SJCRH30 (cell line): ENCODE measurements at regions not wholly inside any gene's neighbourhood (a gene's known extent, or its start where the extent isn't known, plus 50 kb on each side); places are given as distances from the start of the nearest gene placed in this dataset.

Experiments used
- DNase-seq, 2 experiments: peaks; one replicate each; pipeline ENCODE4 v3.0.0-alpha.2; 2015 to 2020
- H3K27ac ChIP-seq: fragments of 250-450 bp; sonication (Bioruptor Pico); 2 replicates; pipeline ENCODE4 v1.5.1; 2020; ENCODE audit warnings: mild to moderate bottlenecking, moderate library complexity
- H3K27me3 ChIP-seq: fragments of 250-450 bp; sonication (Bioruptor Pico); 2 replicates; pipeline ENCODE4 v1.5.1; 2020; ENCODE audit warnings: mild to moderate bottlenecking, moderate library complexity
- H3K36me3 ChIP-seq: fragments of 250-450 bp; sonication (Bioruptor Pico); 2 replicates; pipeline ENCODE4 v1.5.1; 2020; ENCODE audit warnings: mild to moderate bottlenecking, moderate library complexity
- H3K4me1 ChIP-seq: fragments of 250-450 bp; sonication (Bioruptor Pico); 2 replicates; pipeline ENCODE4 v1.5.1; 2020; ENCODE audit warnings: mild to moderate bottlenecking, moderate library complexity
- H3K4me3 ChIP-seq: fragments of 250-450 bp; sonication (Bioruptor Pico); 2 replicates; pipeline ENCODE4 v1.5.1; 2020; ENCODE audit warnings: mild to moderate bottlenecking, moderate library complexity
- H3K9me3 ChIP-seq: fragments of 250-450 bp; sonication (Bioruptor Pico); replicated peaks from 2 replicates; pipeline ENCODE4 v1.5.1; 2020; ENCODE audit warnings: mild to moderate bottlenecking, moderate library complexity

DNA sequence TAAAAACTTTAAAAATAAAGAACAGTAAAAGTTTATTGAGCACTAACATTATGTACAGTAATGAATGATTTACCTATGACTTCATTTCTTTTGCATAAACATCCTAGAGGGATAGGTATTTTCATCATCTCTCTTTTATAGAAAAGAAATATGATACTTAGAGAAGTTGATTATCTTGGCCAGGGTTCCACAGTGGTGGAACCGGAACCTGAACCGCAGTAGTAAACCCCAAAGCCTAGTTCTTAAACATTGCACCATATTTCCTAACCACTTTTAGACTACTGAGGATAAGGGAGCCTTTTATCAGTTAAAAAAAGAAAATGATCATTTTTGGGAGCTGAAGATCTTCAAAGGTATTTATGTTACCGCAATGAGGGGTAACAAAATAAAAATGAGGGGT, 205.7 kb upstream of the SGCD start:
- no peaks in the 10 kb centered on the region for H3K9me3 ChIP-seq
- H3K27ac ChIP-seq = no peak overlapping the region
- DNase-seq = peak in 1 of 2 experiments; percentile 16
- H3K36me3 ChIP-seq = no peaks in the 10 kb centered on the region
- peaks cover 14% of the 10 kb centered on the region for H3K4me1 ChIP-seq
- no peak overlapping the region for H3K4me3 ChIP-seq
- H3K27me3 ChIP-seq = peaks cover 11% of the 10 kb centered on the region; the same call in 1 of the 2 replicates

DNA sequence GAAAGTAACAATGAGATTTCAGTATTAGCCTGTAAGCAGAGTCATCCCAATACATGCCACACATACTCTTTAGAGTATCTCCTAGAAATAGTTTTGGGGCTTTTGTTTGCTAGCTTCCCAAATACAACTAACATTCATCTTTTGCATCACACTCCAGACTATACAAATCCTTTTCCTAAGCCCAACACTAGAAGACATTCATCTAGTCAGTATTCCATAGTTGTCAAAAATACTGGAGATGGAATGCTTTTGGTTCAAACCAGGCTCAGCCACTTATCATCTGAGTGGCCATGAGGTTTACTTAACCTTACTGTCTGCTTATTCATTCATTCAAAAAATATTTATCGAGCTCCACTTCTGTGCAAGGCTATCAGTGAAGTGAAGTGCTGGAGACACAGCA, 205.1 kb upstream of the SGCD start:
- DNase-seq = no peak
- H3K4me1 ChIP-seq = peaks cover 14% of the 10 kb centered on the region
- no peak overlapping the region for H3K4me3 ChIP-seq
- H3K27ac ChIP-seq = no peak overlapping the region
- no peaks in the 10 kb centered on the region for H3K9me3 ChIP-seq
- peaks cover 8% of the 10 kb centered on the region; the same call in 1 of the 2 replicates for H3K27me3 ChIP-seq
- H3K36me3 ChIP-seq = no peaks in the 10 kb centered on the region

- Histone ChIP-seq H3K9me3 (no peaks in the 10 kb centered on the region), H3K4me3 (no peak overlapping the region), H3K4me1 (peaks cover 14% of the 10 kb centered on the region), H3K27ac (no peak overlapping the region), H3K27me3 (0 out of 2 replicates have a peak, but pooled peaks cover under 1% of the 10 kb centered on the region), H3K36me3 (no peaks in the 10 kb centered on the region)
- no peak for DNase-seq
Observed at GRCh38 chr5:156124708-156125107, 202.3 kb upstream of the SGCD start.

DNA sequence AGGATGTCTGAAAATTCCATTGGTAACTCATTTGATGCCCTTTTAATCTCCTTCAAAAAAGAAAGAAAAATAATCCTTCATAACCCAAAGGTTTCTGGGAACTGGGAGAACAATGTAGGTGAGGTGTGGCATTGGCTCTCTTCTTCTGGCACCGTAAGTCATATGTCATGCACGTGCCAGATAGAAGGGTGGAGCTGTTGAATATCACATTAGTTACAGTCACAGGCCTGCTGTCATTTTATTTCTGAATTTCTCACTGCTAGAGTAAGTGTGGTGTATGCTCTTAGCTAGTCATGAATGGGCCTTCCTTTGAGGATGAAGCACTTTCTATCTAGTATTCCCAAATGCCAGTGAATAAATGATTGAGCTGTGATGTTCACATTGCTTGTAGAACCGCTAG, 201.8 kb upstream of the SGCD start:
- Histone ChIP-seq H3K4me1 (peaks cover 14% of the 10 kb centered on the region), H3K36me3 (no peaks in the 10 kb centered on the region), H3K27ac (no peak overlapping the region), H3K9me3 (no peaks in the 10 kb centered on the region), H3K27me3 (no peaks in the 10 kb centered on the region), H3K4me3 (no peak overlapping the region)
- no peak for DNase-seq

DNA sequence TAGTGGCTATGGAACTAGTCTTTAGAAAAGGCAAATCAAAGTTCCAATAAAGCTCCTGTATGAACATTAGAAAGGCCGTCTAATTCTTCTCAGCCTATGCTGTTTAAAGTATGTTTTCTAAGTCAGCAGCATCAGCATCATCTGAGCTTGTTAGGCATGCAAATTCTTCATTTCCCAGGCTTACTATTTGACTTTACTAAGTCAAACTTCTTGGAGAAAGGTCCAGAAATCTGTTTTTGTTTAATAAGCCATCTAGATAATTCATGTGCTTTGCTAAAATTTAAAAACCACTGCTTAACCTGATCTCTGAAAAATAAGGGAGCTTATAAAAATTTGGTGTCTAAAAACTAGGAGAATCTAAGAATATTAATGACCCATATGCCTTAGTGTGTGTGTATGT, 200.2 kb upstream of the SGCD start:
- H3K9me3 ChIP-seq = no peaks in the 10 kb centered on the region
- H3K4me3 ChIP-seq = no peak overlapping the region
- no peak for DNase-seq
- H3K36me3 ChIP-seq = no peaks in the 10 kb centered on the region
- H3K4me1 ChIP-seq = peaks cover 1% of the 10 kb centered on the region; the same call in 1 of the 2 replicates
- H3K27ac ChIP-seq = no peak overlapping the region
- no peaks in the 10 kb centered on the region for H3K27me3 ChIP-seq

DNA sequence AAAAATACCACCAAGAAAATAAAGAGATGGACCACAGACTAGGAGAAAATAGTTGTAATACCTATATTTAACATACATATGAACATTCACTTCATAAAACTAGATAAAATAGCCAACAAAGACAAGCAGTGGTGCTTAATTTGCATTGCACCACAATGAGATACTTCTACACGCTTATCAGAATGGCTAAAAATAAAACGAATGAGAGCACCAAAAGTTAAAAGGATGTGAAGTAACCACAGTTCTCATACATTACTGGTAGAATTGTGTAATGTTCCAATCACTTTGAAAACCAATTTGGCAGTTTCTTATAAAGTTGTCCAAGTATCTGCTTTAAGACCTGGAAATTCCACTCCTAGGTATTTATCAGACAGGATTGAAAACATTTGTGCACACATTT, 198.9 kb upstream of the SGCD start:
- no peaks in the 10 kb centered on the region for H3K27me3 ChIP-seq
- no peak for DNase-seq
- no peaks in the 10 kb centered on the region for H3K36me3 ChIP-seq
- H3K27ac ChIP-seq = no peak overlapping the region
- no peaks in the 10 kb centered on the region for H3K4me1 ChIP-seq
- H3K4me3 ChIP-seq = no peak overlapping the region
- no peaks in the 10 kb centered on the region for H3K9me3 ChIP-seq

DNA sequence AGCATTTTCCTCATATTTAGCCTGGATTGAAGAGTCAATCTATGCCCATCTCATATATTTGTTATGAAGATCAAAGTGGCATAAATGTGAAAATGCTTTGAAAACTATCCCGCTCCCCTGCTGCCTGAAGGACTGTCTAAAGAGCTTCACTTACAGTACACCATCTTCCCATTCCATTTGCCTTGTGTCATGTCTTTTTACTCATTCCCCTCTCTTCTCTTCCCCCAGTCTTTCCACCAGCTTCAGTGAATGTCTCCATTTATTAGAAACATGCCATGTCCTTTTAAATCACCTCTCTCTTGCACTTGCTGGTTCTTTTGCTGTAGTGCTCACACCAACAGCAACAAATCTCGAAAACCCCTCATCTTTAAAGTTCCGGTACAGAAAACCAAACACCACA, 192.7 kb upstream of the SGCD start:
- Histone ChIP-seq H3K9me3 (no peaks in the 10 kb centered on the region), H3K4me3 (no peak overlapping the region), H3K27me3 (no peaks in the 10 kb centered on the region)

GRCh38 chr5:156135531-156135930, 191.4 kb upstream of the SGCD start:
- DNase-seq = no peak

More for the DNA sequence above, 192.7 kb upstream of the SGCD start:
- Histone ChIP-seq H3K27ac (no peak overlapping the region), H3K4me1 (no peaks in the 10 kb centered on the region), H3K36me3 (no peaks in the 10 kb centered on the region)
- DNase-seq = no peak

DNA sequence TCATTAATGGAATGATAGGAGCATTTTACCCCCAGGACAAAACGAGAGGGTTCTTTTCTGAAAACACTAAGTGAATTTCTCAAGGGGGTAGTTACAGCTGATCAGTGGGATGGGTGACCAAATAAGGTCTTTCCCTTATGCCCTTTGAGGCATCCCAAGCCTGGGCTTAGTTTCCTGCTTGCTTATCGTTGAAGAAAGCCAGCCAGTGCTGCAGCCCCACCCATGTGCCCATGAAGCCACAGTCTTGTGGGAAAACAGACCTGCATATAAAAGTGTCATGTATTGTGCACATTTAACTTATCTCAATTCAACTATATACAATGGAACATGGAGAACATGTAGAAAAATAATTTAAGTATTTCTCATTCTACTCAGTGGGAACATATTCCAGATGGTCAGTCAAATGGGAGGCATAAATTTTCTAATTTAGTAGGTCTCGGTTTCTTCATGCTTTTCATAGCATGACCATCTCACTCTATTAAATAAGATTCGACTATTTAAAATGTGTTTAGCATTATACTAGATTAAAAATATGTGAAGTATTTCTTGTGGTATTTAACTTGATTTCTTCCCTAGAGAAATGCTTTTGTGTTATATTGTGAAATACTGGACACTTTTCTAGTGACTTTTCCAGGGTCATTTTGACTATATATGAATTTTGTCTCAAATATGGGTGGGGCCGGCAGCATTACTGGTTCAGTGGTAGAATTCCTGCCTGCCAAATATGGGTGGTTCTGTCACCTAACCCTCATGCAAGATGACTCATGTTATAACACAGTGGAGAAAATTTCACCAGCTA, 189.7 kb upstream of the SGCD start:
- Histone ChIP-seq H3K9me3 (no peaks in the 10 kb centered on the region), H3K27ac (no peak overlapping the region), H3K36me3 (no peaks in the 10 kb centered on the region), H3K4me1 (no peaks in the 10 kb centered on the region), H3K4me3 (no peak overlapping the region), H3K27me3 (no peaks in the 10 kb centered on the region)
- DNase-seq = no peak

More at GRCh38 chr5:156135531-156135930, 191.4 kb upstream of the SGCD start:
- no peaks in the 10 kb centered on the region for H3K9me3 ChIP-seq
- H3K4me1 ChIP-seq = no peaks in the 10 kb centered on the region
- no peak overlapping the region for H3K27ac ChIP-seq
- H3K4me3 ChIP-seq = no peak overlapping the region
- H3K36me3 ChIP-seq = no peaks in the 10 kb centered on the region
- H3K27me3 ChIP-seq = no peaks in the 10 kb centered on the region

GRCh38 chr5:156142867-156143266, 184.1 kb upstream of the SGCD start:
- no peak for DNase-seq

GRCh38 chr5:156147261-156147943, 179.6 kb upstream of the SGCD start:
- H3K4me1 ChIP-seq = no peaks in the 10 kb centered on the region
- no peaks in the 10 kb centered on the region for H3K36me3 ChIP-seq
- DNase-seq = no peak
- H3K4me3 ChIP-seq = no peak overlapping the region
- H3K27ac ChIP-seq = no peak overlapping the region
- H3K9me3 ChIP-seq = no peaks in the 10 kb centered on the region
- H3K27me3 ChIP-seq = no peaks in the 10 kb centered on the region

More at GRCh38 chr5:156142867-156143266, 184.1 kb upstream of the SGCD start:
- Histone ChIP-seq H3K9me3 (no peaks in the 10 kb centered on the region), H3K27me3 (no peaks in the 10 kb centered on the region), H3K4me1 (no peaks in the 10 kb centered on the region), H3K36me3 (no peaks in the 10 kb centered on the region), H3K4me3 (no peak overlapping the region), H3K27ac (no peak overlapping the region)

GRCh38 chr5:156147944-156148285, 179.0 kb upstream of the SGCD start:
- Histone ChIP-seq H3K27ac (no peak overlapping the region), H3K4me3 (no peak overlapping the region)
- no peak for DNase-seq

DNA sequence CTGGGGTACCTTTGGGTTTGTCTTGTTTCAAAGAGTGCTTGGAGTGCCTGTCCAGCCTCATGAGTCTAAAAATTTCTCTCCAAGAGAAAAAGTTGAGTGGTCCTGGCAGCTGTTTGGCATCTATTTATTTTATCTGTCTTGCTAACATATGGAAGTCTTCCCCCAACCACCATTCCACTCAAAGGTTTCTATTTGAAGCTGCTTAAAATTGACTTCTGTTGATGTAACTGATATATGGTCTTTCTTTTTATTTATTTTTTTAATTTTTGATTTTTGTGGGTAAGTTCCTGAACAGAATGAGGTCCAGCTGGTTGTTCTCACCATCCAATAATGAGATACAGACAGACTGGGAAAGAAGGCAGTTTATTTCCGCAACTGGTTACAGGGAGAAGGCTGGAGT, 178.7 kb upstream of the SGCD start:
- Histone ChIP-seq H3K4me1 (no peaks in the 10 kb centered on the region), H3K27me3 (no peaks in the 10 kb centered on the region), H3K4me3 (no peak overlapping the region), H3K36me3 (no peaks in the 10 kb centered on the region), H3K9me3 (no peaks in the 10 kb centered on the region), H3K27ac (no peak overlapping the region)
- DNase-seq = peak in 1 of 2 experiments; percentile 23

More at GRCh38 chr5:156147944-156148285, 179.0 kb upstream of the SGCD start:
- Histone ChIP-seq H3K27me3 (no peaks in the 10 kb centered on the region), H3K36me3 (no peaks in the 10 kb centered on the region), H3K9me3 (no peaks in the 10 kb centered on the region), H3K4me1 (no peaks in the 10 kb centered on the region)

DNA sequence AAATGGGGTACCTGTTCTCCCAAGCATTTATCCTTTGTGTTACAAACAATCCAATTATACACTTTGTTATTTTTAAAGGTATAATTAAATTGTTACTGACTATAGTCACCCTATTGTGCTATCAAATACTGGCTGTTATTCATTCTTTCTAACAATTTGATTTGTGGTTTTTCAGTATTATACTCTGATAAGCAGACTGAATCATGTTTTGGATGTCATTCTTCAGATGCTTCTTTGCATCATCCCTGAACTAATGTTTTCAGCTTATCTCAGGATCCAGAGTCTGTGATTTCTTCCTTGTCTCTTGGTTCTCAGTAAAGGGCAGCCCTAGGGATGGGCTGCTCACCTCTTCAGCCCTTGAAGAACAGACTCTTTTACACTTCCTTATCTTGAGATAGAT, 177.8 kb upstream of the SGCD start:
- H3K27me3 ChIP-seq = no peaks in the 10 kb centered on the region
- DNase-seq = no peak
- H3K9me3 ChIP-seq = no peaks in the 10 kb centered on the region
- H3K4me3 ChIP-seq = no peak overlapping the region
- H3K27ac ChIP-seq = no peak overlapping the region
- H3K4me1 ChIP-seq = no peaks in the 10 kb centered on the region
- H3K36me3 ChIP-seq = no peaks in the 10 kb centered on the region

GRCh38 chr5:156153602-156154001, 173.4 kb upstream of the SGCD start:
- Histone ChIP-seq H3K27ac (no peak overlapping the region), H3K4me3 (no peak overlapping the region), H3K27me3 (no peaks in the 10 kb centered on the region), H3K36me3 (no peaks in the 10 kb centered on the region), H3K4me1 (no peaks in the 10 kb centered on the region), H3K9me3 (no peaks in the 10 kb centered on the region)
- DNase-seq = no peak
